SK-N-MC (cell line): ENCODE measurements at regions not wholly inside any gene's neighbourhood (a gene's known extent, or its start where the extent isn't known, plus 50 kb on each side); places are given as distances from the start of the nearest gene placed in this dataset.

ENCODE experiments used
- EZH2 ChIP-seq: fragments of 200-600 bp; sonication (generic); IDR thresholded peaks from one replicate; pipeline ENCODE4 v1.6.1; 2017; ENCODE audit warnings: antibody characterized with exemption
- POLR2AphosphoS5 ChIP-seq: IDR thresholded peaks from 2 replicates; pipeline ENCODE4 v1.6.1; 2012; ENCODE audit warnings: mild to moderate bottlenecking, low read depth, low read length, borderline replicate concordance

DNA sequence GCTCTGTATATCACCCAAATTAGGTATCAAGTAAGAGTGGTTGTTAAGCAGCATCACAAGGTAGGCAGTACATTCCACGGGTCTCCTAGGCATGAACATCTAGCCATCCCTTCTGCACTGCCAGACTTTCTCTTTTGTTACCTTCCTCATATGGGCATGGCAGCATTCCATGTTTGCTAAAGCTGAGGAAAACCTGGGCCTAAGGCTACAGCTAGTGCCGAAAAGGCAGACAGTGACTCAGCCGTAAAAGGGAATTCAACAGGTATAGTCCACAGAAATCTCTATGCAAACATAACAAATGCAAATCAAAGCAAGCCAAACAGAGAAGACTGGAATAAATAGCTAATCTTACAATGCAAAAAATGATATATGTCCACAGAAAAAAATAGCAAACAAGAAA is 645.4 kb downstream of the ZBBX start:
- TF ChIP-seq EZH2, result no peak
- no peak for TF ChIP-seq POLR2AphosphoS5
